Activated CD4-positive, alpha-beta T cell treated with anti-CD3 and anti-CD28 coated beads, Interleukin-2, amount 50 U/mL, for 48 hours (primary cell): ENCODE measurements at regions not wholly inside any gene's neighbourhood (a gene's known extent, or its start where the extent isn't known, plus 50 kb on each side); places are given as distances from the start of the nearest gene placed in this dataset.
"Not testable (repeated sequence)": the region's sequence is repeated elsewhere in the genome, so short reads cannot be mapped to it uniquely, and the experiment has no call there.

Source experiments
- DNase-seq, 2 experiments: peaks; one replicate each; pipeline ENCODE4 v3.0.0-alpha.2; 2020

DNA sequence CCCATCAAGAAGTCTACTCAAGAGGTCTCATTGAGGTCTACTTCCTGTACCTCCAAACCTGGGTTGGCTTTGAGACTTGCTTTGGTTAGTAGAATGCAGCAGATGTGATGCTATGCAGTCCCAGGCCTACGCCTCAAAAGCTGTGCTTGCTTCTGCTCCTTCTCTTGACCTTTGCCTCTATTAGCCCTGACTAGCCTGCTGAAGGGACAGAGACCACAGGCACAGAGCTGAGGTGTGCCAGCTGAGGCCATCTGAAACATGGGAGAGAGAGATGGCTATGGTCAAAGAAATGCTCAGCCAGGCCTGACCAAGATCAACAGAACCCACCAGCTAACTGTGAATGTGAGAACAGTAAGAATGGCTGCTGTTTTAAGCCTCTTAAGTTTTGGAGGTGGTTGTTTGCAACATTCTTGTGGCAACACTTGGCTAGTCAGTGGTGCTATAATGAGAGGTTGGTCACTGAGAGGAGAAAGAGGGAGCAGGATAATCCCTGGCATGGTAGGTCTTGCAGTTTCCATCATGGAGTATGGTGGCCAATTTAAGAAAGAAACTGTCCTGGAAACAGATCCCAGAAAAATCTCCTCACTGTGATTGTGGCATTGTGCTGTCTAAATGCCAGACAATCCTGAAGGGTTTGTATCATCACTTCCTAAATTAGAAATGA is 176.1 kb upstream of the PHYHIPL start:
- no peak for DNase-seq

DNA sequence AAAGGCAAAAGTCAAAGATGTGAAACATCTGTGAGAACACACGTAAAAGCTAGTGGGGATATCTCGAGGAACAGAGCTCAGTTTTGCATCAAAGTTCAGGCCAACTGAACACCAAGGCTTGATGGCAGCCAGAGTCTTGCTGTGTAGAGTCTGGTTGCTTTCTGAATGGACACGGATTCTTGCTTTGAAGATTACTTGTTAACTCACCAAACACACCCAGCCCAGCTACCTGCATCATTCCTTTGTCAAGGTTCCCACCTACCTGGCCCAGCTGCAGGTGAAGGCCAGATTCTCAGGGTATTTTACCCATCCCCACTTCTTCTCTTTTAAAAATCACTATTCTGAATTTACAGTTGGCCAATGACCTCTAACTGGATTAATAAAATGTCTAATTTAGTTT is 174.4 kb upstream of the PHYHIPL start:
- DNase-seq: no peak

DNA sequence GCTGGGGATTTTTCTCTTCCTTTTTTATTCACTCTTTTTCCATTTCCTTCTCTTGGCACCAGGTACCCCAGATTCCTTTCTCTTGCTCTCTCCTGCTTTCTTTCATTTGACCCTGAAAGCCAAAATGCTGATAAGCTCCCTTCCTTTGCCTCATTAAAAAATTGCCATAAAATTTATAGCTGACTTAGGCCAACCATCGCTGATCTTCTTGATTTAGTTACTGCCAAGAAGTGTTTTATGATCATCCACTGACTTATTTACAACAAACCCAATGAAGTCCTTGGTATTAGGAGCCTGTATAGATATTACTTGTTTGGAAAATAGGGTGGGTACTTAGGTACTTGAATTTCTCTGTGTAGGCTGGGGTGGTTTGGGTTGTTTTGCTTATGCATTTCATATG is 173.2 kb upstream of the PHYHIPL start:
- DNase-seq: no peak

DNA sequence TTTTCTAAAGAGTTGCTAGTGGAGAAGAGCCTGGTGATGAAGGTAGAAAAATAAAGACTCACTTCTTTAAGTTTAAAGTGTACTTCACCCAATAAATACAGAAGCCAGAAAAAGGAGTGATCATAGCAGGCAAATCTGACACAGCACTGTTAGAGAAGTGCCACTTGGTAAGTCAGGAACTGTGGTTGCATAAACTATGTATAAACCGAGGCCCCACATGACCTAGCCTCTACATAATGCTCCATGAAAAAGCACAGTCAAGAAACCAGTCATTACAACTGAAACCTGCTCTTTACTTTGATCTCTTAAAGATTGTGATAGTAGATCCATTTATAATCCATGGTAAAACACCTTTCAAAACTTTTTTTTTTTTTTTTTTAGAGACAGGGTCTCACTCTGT is 172.1 kb upstream of the PHYHIPL start:
- no peak for DNase-seq

DNA sequence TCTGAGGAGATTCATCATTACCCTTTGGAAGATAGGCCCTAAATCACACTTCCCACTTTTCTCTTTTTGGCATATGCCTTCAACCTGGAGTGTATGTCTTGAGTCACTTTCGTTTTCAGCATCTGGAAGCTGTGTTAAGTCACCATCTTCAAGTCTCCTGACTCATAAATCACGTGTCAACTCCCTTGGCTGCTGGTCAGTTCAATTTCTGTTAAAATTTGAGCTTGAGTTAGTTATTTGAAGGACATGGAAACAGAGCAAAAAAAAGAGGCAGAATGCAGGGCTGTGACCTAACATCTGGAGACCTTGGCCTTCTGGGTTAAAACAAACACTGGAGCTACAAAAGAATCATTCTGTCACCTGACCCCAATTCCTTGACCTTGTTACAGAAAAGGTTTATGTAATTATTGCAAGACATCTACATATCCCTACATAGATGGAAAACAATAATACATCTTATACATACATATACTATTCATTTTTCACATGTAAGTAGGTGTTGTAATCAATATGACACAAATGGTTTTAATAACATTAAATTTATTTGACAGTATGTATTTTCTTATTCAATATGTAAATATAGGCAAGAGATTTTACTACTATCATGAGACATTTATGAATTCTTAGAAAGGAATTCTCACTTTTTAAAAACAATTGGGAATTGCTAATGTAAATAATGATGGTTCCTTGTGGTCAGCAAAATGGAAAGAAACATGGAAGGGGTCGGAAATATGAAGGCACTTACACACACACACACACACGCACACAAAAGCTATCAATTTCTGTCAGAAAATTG is 169.7 kb upstream of the PHYHIPL start:
- DNase-seq: no peak

DNA sequence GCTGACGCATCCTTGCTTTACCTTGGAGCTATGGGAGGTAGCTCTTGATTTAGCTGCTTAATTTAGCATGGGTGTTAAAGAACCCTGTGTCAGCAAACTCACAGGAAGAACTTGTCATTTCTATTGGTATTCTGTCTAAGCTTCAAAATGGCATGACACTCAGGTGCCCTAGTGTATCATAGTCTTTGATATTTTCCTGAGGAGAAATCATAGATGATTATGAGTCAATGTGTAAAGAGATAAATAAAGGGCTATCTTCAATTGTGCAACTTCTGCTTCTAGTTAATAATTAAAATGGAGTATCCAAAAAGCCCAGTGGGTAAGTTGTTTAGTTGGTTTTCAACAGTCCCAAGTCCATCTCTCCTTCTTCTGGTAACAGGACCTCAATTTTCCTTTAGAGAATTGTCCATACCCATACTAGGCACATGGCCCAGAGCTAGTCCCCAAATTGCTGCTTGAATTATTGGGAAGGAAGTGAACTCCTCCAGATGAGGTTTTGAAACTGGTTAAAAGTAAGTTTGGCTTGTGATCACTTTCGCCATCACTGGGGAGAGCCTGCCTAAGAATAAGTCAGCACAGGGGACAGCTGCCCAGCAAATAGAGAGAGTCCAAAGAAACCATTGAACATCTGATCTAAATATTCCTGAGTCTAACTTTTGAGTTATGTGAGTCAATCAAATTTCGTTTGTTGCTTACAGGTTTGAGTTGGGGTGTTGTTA is 169.0 kb upstream of the PHYHIPL start:
- no peak for DNase-seq

DNA sequence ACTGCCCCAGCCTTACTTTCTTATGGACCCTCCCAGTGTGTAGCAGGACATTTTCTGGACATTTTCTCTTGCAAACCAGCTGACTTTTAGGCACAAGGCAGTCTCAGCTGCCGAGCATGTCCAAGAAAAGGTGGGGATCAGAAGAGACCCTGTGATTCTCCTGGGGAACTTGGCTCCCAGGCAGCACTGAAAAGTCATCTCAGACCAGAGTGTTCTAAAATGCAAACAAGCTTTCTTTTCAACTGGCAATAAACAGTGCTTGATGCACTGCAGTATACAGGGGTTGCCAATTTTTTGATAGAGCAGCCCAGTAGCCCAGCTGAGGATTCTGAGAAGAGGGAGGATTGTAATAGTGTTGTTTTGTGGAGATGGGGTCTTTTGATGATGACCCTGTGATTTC is 168.0 kb upstream of the PHYHIPL start:
- no peak for DNase-seq

DNA sequence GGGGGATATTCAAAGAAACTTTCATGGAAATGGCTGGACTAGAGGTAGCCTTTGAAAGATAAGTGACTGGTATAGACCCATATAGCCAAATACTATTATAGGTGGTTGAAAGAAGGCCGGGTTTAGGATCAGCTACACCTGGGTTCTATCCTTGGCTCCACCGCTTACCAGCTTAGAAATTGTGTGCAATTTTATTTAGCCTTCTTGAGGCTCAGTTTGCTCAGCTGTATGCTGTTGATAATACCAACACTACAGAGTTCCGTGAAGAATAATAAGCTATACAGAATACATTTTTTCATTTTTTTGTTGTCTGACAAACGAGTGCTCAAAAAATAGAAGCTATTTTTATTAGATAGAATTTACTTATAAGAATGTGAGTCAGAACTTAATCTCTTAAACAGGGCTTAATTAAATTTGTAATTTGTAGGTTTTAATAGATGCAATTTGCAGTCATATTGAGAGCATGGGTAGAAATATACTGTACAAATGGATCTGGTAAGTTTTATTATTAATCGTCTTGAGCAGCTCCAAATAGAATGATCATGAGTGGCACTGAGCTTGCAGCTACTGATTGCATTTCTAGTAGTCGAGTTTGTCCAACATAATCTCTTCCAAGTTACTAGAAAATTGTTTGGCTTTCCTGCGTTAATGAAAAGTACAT is 164.3 kb upstream of the PHYHIPL start:
- no peak for DNase-seq

DNA sequence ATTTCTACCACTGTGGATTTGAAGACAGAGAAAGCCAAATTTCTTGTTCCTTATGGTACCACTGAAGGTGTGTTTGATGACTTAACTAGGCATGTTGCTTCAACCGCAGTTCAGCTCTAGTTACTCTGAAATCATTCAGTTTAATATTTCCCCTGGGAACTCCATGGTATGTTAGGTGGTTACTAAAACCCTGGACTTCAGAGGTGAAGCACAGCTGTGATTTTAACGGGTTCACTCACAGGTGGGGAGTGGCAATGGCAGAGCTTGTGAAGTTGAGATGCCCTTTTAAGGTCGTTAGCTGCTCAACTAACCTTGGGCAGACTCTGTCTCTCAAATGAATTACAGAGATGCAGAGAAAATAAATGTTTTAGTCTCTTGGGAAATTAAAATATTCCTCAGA is 163.6 kb upstream of the PHYHIPL start:
- DNase-seq: no peak

DNA sequence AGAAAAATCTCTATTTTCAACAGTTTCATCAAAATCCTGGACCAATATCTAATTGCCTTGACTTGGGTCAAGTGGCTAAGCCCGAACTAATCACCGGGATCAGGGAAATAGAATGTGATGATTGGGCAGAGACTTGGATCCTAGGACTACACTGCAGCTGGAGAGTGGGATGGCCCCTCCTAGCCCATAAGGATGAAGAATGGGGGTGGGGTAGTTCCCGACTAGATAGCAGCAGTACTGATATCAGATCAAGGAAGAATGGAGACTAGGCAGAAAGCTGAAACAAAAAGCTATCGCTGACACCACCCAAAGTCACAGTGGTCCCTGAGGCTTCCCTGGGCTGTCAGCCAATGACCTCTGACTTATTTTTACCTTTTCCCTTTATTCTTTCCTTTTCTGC is 160.4 kb upstream of the PHYHIPL start:
- DNase-seq: no peak

DNA sequence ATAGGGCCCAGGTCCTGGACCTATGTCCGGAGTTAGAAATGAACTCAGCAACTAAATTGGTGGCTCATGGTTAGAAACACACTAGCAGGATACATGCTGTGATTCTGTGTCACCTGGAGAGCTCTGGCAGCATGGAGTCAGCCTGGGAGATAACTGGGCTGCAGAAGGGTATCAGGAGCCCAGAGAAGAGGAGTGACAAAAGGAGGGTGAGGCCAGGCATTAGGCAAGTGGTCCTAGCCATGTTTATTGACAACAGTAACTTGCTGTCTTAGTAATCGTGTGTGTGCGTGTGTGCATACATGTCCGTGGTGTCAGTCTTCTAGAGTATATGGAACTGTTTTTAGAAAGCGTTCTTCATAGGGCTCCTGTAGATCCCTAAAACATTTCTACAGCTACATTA is 157.5 kb upstream of the PHYHIPL start:
- no peak for DNase-seq

DNA sequence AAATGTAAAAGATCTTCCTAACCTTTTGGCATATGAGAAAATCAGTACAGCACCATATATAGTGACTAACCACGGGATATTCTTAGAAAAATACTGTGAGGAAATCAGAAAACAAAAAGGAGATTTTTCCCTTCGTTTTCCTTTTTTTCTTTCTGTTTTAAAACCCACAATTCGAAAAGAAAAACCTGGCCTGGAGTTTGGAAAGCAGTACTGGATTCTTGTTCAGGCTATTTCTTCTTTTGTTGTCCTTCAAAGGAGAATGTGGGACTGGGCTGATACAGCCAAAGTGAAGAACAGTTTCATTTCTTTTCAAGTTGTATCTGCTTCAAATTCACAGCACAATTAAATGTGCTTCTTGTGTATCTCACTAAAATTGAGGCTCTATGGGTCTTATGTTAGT is 156.8 kb upstream of the PHYHIPL start:
- DNase-seq: no peak

DNA sequence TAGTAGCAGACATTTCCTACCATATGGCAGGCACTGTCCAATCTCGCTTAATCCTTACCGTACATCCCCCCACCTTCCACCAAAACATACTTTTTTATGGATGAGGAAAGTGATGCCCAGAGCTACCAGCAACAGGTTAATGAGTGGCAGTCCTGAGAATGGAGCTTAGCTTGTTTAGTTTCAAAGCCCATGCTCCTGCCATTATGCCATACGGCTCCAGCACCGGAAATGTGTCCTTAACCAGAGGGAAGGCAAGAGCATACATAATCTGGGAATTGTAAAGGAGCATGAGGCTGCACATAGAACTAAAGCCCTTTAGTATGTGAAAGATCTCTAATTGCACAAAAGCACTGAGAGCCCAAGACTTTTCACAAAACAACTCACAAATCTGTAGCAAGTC is 155.9 kb upstream of the PHYHIPL start:
- no peak for DNase-seq

DNA sequence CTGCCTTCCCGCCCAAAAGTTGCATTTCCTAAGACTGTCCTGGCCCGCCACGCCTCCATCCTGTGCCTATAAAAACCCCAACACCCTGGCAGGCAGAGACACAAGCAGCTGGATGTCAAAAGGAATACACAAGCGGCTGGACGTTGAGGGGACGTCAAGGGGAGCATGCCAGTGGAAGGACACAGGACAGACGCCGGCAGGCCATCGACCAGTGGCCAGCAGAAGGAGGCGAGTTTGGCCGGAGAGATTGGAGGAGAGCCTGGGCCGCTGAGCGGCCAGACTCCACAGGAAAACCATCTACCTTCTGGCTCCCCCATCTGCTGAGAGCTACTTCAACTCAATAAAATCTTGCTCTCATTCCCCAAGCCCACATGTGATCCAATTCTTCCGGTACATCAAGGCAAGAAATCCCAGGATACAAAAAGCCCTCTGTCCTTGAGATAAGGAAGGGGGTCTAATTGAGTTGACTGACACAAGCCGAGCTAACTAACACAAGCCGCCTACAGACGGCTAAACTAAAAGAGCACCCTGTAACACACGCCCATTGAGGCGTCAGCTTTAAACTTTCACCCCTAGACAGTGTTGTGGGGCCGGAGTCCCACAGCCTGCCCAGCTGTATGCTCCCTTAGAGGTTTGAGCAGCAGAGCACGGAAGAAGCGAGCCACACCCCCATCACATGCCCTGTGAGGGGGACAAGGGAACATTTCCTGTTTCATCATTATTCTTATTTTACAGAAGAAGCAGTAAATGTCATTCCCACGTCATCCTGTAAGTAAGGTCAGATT is 150.3 kb upstream of the PHYHIPL start:
- DNase-seq: no peak

DNA sequence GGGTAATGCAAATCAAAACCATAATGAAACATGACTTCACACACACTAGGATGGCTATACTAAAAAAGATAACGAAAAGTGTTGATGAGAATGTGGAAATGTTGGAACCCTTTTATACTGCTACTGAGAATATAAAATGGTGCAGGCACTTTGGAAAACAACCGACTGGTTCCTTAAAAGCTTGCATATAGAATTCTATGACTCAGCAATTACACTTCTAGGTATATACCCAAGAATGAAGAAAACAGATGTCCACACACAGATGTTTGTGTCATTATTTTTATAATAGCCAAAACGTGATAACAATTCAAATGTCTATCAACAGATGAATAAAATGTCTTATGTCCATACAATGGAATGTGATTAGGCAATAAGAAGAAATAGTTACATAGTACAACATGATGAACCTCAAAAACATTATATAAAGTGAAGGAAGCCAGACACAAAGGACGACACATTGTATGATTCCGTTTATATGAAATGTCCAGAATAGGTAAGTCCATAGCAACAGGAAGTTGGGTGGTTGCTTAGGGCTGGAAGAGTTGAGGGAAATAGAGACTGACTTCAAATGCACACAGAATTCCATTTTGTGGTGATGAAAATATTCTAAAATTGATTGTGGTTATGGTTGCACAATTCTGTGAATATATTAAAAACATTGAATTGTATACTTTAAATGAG is 148.3 kb upstream of the PHYHIPL start:
- no peak for DNase-seq

DNA sequence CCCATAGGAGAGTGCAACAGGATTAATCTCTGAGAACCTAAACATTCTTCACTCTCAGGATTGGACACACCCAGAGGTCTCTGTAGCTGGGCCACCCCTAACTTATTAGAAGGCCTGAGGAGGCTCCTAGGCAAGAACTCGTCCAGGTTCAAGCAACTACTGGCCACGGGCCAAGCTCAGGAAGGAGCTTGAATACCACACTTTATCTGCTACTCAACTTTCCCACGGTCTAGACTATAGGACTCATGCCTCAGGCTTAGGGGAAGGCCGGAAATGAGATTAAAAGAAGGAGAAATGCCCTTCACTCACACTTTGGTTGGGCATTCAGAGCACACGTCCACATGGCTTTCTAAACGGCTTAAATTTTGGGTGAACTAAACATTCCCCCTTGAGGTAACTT is 142.8 kb upstream of the PHYHIPL start:
- DNase-seq: no peak

DNA sequence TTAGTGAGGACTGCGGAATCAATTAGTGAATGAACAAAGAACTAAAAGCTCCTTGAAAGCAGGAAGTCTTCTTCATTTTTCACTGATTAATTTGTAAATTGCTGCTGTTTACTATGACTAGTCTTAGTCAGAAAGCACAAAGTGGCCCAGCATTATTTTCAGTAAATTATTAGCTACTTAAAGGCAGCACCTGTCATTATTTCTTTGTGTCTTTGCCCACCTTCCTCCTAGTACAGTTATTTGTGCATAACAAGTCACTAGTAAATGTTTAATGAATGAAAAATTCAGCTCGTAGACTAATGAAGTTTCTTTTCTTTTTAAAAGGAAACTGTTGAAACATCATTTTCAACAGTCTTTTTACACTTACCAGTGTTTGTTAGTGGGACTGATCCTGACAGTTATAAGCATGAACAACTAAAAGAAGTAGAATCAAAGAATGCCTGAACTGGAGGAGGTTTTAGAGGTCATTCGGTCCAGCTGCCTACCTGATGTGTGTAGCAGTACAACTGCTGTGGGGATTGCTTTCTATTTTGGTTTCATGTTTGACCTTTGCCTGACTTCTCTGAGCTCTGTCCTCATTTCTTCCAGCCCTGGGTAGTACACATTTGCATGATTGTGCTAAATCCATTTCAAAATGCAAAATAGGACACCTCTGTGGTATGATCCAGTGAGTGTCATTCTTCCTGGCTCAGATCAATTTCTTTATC is 140.0 kb upstream of the PHYHIPL start:
- no peak for DNase-seq

DNA sequence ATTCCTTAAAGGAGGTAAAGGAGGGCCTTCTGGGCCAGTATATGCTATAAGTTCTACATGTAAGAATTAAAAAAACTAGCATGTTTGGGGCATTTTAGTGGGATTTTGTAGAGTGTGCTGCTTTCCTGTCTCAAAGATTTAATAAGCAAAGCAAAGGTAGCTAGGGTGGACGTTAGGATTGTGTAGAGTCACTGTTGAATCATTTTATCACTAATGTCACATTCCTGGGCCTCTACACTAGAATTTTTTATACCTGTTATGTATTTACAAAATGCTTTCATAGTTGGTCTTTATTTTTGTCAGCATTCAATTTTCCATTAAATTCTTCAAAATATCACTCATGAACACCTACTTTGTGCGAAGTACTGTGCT is 139.4 kb upstream of the PHYHIPL start:
- no peak for DNase-seq

DNA sequence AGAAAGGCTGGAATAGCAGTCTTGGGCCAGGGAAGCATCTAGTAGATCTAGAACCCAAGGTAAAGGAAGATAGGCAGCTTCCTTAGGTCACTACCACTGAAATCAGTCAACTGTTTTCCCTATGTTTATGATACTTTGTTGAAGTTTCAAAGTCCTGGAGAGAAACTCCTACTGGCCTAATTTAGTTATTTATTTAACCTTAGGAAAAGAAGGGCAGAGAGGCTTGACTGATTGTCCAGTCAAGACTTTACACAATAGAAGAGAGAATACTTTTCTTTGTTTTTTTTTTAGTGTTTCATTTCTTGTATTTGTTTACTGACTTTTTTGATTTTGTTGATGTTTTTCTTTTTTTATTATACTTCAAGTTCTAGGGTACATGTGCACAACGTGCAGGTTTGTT is 138.9 kb upstream of the PHYHIPL start:
- DNase-seq: no peak

DNA sequence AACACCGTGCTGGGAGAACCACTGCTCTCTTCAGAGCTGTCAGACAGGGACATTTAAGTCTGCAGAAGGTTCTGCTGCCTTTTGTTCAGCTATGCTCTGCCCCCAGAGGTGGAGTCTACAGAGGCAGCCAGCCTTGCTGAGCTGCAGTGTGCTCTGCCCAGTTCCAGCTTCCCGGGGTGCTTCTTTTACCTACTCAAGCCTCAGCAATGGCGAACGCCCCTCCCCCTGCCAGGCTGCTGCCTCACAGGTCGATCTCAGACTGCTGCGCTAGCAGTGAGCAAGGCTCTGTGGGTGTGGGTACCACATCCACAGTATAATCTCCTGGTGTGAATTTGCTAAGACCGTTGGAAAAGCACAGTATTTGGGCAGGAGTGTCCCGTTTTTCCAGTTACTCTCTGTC is 133.1 kb upstream of the PHYHIPL start:
- DNase-seq: not testable (repeated sequence)

DNA sequence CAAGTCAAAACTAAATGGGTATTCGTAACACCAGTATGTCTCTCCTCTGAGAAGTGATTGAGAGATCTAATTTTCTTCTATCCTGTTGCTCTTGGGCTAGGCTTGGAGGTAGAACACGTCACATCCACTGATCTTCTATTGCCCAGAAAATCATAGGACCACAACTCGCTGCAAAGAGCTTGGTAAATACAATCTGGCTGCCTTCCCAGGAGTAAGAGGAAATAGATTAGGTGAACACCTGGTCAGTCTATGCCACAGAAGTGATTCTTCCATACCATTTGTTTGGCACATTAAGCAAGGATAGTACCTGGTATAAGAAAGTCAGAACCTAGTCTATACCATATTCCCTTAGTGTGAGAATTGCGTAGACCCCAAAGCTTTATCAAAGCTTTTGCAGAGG is 129.3 kb upstream of the PHYHIPL start:
- DNase-seq: no peak
